ENCODE measurements at regions not wholly inside any gene's neighbourhood (a gene's known extent, or its start where the extent isn't known, plus 50 kb on each side); places are given as distances from the start of the nearest gene placed in this dataset.

- TF ChIP-seq RCOR1 (IDR thresholded peaks at IDR 0.05; ENCODE audit: low read length) (peak; percentile 54; the same call in 1 of the 2 replicates), REST (IDR thresholded peaks at IDR 0.05; ENCODE audit: low read depth, low read length) (no peak), CTCF (IDR thresholded peaks at IDR 0.05) (no peak), POLR2AphosphoS5 (IDR thresholded peaks at IDR 0.05; ENCODE audit: low read depth, low read length) (no peak), FOXM1 (IDR thresholded peaks at IDR 0.05; ENCODE audit: low read depth) (no peak), SIN3A (IDR thresholded peaks at IDR 0.05; ENCODE audit: borderline replicate concordance, low read depth, low read length) (no peak)
These were observed 212.4 kb downstream of the TRAM1L1 start for GRCh38 chr4:116872941-116873340.
